ENCODE measurements at regions not wholly inside any gene's neighbourhood (a gene's known extent, or its start where the extent isn't known, plus 50 kb on each side); places are given as distances from the start of the nearest gene placed in this dataset.

DNA sequence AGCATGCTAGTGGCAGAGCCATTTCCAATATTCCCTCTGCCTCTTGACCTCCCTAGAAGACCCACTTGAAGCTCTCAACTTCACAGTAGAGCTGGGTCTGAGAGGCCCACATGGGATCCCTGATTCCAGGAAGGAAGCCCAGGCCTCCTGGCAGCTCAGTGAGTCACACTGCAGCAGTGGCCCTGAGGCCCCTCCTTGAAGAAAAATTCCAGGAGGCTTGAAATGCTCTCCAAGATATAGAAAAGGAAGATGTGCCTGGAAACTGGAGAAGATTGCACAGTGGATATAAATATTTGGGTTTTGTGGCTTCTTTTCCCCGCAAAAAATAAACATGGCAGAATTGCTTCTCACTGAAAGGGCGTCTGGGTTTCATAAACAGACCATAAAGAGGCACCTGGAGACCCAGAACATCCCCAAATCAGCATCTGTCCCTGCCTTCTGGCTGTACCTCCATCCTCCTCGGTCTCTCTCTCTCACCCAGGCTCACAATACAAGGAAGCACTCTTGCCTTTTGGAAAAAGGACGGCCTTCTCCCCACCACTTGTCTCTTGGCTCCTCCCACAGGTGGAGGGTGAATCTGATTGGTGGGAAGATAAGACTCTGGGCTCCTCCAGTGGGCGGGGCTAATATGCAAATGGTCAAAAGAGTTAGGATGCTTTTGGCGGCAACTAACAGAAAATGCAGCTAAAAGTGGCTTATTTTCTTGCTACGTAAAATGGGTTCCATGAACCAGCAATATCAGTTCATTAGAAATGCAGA lies 200.0 kb upstream of the SULF2 start:
- POLR2A ChIA-PET = interaction anchor here (1.8 kb wide), 1 partner anchor 10 kb away, joined by 5 read pairs; no protein-coding TSS in a partner anchor
- BruUV-seq (replicated peaks) = no TSS peak
- no peaks in the 10 kb centered on the region for H3K36me3 ChIP-seq (replicated peaks in 1 of 2; ENCODE audit: control insufficient read depth in 1 of 2, insufficient read depth in 2 of 2, low read length in 2 of 2)
- peaks cover 32% of the 10 kb centered on the region for H3K4me1 ChIP-seq (ENCODE audit: insufficient read depth, low read length)
- no peaks in the 10 kb centered on the region for H3K79me2 ChIP-seq (ENCODE audit: insufficient read depth, low read length)
- FAIRE-seq = no peak
- WGBS (ENCODE audit: low lambda C conversion rate) = 52% methylated on average over 7 of the region's 7 CpGs
- ATAC-seq = no peak
- H3K27me3 ChIP-seq (ENCODE audit: control insufficient read depth in 1 of 2, insufficient read depth in 2 of 2, low read length in 2 of 2) = peaks cover 4 to 16% of the 10 kb centered on the region in 2 experiments; a peak in 4 of 5 replicates
- H3K4me2 ChIP-seq (ENCODE audit: low read depth, low read length) = no peak overlapping the region
- no peak overlapping the region for H3K9ac ChIP-seq (ENCODE audit: insufficient read depth, low read depth, low read length)
- no peak overlapping the region for H3K4me3 ChIP-seq (replicated peaks in 1 of 3; ENCODE audit: insufficient read depth in 1 of 3, low read depth in 2 of 3, low read length in 3 of 3)
- no peaks in the 10 kb centered on the region for H4K20me1 ChIP-seq (ENCODE audit: insufficient read depth, low read length)
- H3K9me3 ChIP-seq (ENCODE audit: low read length) = no peaks in the 10 kb centered on the region
- no peak for DNase-seq (ENCODE audit: low spot score)
- CTCF ChIA-PET (ENCODE audit: low intra/inter-chr PET ratio, low total read pairs) = no interaction called here
- intact Hi-C loops (cut with micrococcal nuclease; ENCODE audit: unreplicated experiment) = no loop called here
- in situ Hi-C loops (cut with HindIII; ENCODE audit: extremely low pct_ligation_motif_present, low pct_unique_long_range_greater_than_20kb) = no loop called here
- no peak overlapping the region for H2AFZ ChIP-seq (ENCODE audit: low read length)
- H3K27ac ChIP-seq (ENCODE audit: extremely low read length, insufficient read depth, low read length) = no peak overlapping the region
- TF ChIP-seq, protein P1, sequence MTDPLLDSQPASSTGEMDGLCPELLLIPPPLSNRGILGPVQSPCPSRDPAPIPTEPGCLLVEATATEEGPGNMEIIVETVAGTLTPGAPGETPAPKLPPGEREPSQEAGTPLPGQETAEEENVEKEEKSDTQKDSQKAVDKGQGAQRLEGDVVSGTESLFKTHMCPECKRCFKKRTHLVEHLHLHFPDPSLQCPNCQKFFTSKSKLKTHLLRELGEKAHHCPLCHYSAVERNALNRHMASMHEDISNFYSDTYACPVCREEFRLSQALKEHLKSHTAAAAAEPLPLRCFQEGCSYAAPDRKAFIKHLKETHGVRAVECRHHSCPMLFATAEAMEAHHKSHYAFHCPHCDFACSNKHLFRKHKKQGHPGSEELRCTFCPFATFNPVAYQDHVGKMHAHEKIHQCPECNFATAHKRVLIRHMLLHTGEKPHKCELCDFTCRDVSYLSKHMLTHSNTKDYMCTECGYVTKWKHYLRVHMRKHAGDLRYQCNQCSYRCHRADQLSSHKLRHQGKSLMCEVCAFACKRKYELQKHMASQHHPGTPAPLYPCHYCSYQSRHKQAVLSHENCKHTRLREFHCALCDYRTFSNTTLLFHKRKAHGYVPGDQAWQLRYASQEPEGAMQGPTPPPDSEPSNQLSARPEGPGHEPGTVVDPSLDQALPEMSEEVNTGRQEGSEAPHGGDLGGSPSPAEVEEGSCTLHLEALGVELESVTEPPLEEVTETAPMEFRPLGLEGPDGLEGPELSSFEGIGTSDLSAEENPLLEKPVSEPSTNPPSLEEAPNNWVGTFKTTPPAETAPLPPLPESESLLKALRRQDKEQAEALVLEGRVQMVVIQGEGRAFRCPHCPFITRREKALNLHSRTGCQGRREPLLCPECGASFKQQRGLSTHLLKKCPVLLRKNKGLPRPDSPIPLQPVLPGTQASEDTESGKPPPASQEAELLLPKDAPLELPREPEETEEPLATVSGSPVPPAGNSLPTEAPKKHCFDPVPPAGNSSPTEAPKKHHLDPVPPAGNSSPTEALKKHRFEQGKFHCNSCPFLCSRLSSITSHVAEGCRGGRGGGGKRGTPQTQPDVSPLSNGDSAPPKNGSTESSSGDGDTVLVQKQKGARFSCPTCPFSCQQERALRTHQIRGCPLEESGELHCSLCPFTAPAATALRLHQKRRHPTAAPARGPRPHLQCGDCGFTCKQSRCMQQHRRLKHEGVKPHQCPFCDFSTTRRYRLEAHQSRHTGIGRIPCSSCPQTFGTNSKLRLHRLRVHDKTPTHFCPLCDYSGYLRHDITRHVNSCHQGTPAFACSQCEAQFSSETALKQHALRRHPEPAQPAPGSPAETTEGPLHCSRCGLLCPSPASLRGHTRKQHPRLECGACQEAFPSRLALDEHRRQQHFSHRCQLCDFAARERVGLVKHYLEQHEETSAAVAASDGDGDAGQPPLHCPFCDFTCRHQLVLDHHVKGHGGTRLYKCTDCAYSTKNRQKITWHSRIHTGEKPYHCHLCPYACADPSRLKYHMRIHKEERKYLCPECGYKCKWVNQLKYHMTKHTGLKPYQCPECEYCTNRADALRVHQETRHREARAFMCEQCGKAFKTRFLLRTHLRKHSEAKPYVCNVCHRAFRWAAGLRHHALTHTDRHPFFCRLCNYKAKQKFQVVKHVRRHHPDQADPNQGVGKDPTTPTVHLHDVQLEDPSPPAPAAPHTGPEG (CRISPR knock-in tag; IDR thresholded peaks at IDR 0.05) = no peak
- TF ChIP-seq, protein P2, sequence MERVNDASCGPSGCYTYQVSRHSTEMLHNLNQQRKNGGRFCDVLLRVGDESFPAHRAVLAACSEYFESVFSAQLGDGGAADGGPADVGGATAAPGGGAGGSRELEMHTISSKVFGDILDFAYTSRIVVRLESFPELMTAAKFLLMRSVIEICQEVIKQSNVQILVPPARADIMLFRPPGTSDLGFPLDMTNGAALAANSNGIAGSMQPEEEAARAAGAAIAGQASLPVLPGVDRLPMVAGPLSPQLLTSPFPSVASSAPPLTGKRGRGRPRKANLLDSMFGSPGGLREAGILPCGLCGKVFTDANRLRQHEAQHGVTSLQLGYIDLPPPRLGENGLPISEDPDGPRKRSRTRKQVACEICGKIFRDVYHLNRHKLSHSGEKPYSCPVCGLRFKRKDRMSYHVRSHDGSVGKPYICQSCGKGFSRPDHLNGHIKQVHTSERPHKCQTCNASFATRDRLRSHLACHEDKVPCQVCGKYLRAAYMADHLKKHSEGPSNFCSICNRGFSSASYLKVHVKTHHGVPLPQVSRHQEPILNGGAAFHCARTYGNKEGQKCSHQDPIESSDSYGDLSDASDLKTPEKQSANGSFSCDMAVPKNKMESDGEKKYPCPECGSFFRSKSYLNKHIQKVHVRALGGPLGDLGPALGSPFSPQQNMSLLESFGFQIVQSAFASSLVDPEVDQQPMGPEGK (CRISPR knock-in tag; IDR thresholded peaks at IDR 0.05) = no peak
- TF ChIP-seq, protein P3, sequence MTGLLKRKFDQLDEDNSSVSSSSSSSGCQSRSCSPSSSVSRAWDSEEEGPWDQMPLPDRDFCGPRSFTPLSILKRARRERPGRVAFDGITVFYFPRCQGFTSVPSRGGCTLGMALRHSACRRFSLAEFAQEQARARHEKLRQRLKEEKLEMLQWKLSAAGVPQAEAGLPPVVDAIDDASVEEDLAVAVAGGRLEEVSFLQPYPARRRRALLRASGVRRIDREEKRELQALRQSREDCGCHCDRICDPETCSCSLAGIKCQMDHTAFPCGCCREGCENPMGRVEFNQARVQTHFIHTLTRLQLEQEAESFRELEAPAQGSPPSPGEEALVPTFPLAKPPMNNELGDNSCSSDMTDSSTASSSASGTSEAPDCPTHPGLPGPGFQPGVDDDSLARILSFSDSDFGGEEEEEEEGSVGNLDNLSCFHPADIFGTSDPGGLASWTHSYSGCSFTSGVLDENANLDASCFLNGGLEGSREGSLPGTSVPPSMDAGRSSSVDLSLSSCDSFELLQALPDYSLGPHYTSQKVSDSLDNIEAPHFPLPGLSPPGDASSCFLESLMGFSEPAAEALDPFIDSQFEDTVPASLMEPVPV (CRISPR knock-in tag; IDR thresholded peaks at IDR 0.05) = no peak
- no peak for TF ChIP-seq TAF1 (CRISPR knock-in tag; IDR thresholded peaks at IDR 0.05)
- no peak for TF ChIP-seq ZNF639 (CRISPR knock-in tag; conservative IDR thresholded peaks at IDR 0.05)
- no peak for TF ChIP-seq ZBTB8A (CRISPR knock-in tag; IDR thresholded peaks at IDR 0.05; ENCODE audit: borderline replicate concordance, low read depth)
- TF ChIP-seq GMEB2 (CRISPR knock-in tag; IDR thresholded peaks at IDR 0.05; ENCODE audit: low read depth) = no peak
- no peak for TF ChIP-seq ZNF382 (CRISPR knock-in tag; IDR thresholded peaks at IDR 0.05; ENCODE audit: borderline replicate concordance)
